ENCODE measurements at regions not wholly inside any gene's neighbourhood (a gene's known extent, or its start where the extent isn't known, plus 50 kb on each side); places are given as distances from the start of the nearest gene placed in this dataset.
"Not testable (repeated sequence)": the region's sequence is repeated elsewhere in the genome, so short reads cannot be mapped to it uniquely, and the experiment has no call there.

DNA sequence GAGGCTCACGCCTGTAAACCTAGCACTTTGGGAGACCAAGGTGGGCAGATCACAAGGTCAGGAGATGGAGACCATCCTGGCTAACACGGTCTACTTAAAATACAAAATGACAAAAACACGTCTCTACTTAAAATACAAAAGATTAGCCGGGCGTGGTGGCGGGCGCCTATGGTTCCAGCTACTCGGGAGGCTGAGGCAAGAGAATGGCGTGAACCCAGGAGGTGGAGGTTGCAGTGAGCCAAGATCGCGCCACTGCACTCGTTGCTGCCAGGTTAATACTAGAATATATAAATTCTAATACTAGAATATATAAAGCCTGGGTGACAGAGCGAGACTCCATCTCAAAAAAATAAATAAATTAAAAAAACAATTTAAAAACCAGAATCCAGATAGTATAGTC, 588.7 kb upstream of the CDH7 start:
- not testable (repeated sequence) for DNase-seq (ENCODE audit: low read depth, low spot score)

DNA sequence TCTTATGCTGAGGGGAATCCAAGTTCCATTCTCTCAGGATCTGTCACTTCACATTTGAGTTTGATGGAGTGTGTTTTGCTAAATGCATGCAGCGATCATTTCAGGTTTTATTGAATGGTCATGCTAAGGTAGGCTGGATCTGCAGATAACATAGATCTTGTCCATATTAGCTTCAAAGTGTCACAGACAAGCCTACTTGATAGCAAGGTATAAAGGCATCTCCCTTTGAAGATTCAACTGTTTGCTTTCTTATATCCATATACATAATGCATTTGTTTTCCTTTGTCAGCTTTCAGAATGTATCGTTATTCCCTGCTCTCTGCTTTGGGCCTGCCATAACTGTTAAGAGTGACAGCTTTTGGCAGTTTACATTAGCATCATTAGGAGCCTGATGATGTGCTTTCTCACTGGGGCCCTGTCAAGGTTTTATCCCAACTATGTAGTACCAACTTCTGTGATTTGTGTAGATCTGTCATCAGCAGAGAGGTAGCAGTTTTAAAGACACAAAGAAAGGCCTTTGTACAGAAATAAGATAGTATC, 604.3 kb upstream of the CDH7 start:
- DNase-seq (ENCODE audit: low read depth, low spot score), result no peak

DNA sequence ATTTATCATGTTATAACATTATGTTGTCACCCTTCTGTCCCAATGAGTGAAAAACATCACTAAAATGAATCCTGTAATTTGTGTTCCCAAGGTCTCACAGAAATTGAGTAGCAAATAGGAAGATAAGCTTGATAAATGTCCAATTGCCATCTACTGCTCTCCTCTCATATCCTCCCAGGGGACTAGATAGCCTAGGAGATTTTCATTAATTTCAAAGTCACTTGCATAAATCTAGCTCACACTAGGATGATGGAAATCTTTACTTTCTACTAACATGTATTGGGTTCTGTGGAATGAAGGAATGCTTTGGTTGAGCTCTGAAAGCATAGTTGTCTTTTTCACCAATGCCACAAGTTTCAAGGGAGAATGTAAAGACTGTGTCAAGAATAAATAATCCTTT, 605.5 kb upstream of the CDH7 start:
- no peak for DNase-seq (ENCODE audit: low read depth, low spot score)

DNA sequence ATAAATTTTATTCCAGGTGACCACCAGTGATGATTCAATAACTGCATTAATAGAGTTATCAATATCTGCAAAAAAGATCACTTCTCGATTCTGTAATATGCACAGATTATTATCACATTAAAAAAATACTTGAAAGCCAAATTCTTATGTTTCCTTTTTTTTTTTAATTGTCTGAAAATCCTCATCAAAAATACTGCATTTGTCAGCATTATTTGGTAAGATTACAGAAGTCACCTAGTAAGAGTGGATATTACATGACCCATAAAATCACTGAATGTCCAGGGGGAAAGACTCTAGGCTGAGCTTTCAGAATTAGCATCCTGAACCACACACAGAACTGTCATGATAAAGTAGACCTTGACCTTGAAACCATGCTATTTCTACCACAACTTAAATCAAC, 617.2 kb upstream of the CDH7 start:
- no peak for DNase-seq (ENCODE audit: low read depth, low spot score)

DNA sequence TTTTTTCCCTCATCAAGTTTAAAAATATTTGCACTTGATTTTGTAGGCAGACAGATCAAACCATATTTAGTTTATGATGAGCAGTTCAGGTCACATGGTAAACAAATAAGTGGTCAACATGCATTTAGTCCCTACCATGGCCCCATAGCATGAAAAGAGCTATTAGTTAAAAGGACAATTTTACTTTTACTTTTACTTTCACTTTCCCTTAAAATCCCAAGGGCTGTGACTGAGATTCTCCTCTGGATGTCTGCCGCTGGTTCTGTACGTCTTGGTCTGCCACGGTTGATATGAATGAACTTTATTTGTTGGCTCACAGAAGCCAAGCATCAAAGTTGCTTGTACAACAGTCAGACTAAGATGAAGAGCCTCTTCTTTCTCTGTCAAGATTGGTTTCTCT, 626.2 kb upstream of the CDH7 start:
- DNase-seq (ENCODE audit: low read depth, low spot score), result no peak

DNA sequence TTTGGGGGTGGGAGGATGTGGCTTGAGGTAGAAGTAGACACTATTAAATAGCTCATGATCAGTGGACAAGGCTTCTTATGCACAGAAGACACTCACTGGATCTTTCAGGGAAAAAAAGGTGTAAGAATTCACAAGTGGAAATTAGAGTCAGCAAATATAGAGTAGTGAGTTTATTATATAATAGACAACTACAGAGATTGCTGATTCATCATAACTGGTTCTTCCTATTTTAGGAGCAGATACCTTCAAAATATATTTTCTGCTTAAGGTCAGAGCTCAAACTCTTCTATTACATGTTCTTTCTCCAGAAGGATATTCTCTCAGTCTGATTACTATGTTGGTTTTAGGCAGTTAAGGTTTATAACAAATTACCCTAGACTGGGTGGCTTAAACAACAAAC, 646.9 kb upstream of the CDH7 start:
- DNase-seq (ENCODE audit: low read depth, low spot score), result no peak

DNA sequence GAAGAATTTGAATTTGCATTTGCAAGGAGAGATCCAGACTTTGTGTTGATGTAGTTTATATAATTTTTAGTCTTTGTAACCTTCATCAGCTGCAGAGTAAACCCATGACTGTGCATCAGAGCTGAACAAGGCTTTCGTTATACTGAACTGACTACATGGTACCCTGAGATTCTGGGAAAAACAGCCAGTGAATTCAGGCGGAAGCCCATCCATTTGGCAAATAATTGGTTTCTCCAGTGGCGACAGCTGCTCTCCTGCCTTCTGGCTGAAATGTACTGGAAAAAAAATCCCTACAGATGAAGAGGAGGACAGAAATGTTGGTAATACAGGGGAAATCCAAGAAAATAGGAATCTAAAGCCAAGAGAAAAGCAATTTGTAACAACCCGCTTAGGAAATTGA, 657.5 kb upstream of the CDH7 start:
- no peak for DNase-seq (ENCODE audit: low read depth, low spot score)

DNA sequence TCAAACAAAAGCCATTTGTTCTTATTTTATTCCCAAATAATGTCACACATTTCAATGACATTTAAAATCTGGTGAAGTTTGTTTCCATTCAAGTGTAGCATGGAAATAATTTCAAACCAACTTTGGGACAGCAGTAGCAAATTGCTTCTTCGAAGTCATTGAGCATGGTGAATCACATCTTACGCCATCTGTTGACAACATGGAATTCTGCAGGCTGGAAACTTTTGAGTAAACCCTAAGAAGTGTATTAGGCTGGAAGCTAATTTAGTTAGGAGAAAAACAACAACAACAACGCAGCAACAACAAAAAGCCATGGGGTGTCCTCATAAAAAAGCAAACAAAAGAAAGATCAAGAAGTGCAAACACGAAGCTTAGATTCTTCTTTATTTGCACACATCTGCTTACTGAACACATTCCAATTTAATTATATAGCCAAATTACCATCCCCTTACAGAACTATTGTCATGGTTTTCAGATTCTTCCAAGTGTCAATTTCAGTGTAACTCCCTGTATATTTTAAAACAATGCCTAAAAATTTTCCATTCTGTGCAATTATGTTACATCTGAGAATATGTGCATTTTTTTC, 659.0 kb upstream of the CDH7 start:
- peak; percentile 4 for DNase-seq (ENCODE audit: low read depth, low spot score)

DNA sequence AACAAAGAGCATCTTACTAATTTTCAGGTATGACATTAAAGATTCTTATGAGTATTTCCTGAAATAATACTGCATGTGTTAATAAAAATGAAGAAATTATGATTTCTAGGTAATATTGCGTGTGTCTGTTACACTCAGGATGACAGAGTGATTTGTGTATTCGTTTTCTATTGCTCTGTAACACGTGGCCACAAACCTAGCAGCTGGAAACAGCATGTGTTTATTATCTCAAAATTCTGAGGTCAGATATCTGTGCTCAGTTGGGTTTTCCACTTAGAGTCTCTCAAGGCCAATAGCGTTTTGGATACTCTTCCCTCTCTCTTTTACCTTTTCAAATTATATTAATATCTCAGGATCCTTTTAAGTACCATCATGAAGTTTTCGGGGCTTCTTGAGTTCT, 667.9 kb upstream of the CDH7 start:
- no peak for DNase-seq (ENCODE audit: low read depth, low spot score)

DNA sequence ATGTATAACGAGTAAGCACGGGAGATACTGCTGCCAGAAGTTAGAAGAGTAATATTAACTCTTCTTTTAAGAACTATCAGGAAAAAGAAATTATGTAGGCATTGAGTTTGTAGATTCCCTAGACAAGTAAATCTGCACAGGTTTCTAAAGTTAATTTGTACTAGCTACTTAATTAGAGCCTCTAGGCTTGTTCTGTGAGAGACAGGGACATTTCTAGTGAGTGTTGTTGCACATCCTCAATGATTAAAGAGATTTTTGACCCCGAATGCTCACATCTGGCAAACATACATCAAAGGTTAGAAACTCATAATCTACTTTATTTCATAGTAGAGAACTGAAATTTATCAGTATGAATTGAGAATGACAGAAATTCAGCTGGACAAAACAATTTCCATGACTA, 669.0 kb upstream of the CDH7 start:
- no peak for DNase-seq (ENCODE audit: low read depth, low spot score)

DNA sequence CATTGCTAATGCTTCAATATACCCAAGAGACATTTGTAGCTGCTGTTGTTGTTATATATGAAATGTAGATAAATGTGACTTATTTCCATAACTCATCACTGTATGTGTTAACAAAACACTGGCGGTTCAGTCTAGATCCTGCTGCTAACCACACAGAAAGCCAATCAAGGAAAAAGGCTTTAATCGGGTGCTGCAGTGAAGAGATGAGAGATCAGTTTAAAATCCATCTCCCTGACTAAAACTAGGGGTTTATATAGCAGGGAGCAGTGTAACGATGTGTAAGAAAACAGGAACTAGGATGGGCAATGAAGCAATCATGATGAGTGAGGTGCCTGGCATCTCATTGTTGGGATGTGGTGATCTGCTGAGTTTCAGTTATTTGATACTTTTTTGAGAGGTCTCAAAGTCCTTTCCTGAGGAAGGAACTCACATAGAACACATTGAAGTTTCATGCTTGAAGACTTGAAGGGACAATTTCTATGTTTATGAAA, 677.7 kb upstream of the CDH7 start:
- no peak for DNase-seq (ENCODE audit: low read depth, low spot score)

DNA sequence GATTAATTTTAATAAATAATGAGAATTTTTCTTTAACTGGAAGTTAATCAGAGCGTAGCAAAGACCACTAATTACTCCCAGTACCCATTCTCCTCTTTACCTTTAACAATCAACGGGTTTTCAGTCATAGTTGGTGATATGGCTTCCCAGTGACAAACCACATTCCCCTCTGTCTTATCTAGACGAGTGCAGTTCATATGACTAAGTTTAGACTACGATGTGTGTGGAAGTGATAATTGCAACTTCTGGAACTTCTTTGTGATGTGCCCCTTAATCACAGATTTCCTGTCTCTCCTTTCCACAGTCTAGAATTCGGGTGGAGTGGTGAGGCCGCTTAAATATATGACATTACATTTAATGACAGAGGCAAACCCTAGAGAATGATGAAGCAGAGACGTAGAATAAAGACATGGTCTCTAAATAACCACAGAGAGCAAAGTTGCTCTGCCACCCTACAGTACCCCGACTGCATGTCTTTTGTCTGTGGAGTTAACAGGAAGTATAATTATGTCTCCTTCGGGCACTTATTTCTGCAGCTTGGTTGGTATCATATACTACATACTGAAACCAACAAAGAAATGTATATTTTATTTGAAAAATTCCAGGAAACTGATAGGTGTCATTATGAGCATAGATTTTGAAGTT, 693.3 kb upstream of the CDH7 start:
- no peak for DNase-seq (ENCODE audit: low read depth, low spot score)

DNA sequence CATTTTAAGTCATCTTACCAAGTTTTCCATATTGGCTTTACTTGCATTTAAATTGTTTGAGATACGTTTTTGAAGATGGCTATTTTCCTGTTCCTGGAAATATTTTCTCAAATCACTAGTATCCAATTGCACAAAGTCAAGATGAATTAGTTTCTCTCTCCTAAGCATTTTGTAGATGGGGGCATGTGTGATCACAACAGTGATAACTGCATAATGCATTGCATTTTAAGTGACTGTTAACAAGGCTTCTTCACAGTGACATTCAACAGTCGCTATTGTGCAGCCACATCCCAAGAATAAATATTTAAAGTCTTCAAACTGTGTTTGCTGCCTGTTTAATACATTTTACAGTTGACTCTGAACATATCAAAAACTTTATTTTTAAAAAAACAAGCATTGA, 694.2 kb upstream of the CDH7 start:
- no peak for DNase-seq (ENCODE audit: low read depth, low spot score)

DNA sequence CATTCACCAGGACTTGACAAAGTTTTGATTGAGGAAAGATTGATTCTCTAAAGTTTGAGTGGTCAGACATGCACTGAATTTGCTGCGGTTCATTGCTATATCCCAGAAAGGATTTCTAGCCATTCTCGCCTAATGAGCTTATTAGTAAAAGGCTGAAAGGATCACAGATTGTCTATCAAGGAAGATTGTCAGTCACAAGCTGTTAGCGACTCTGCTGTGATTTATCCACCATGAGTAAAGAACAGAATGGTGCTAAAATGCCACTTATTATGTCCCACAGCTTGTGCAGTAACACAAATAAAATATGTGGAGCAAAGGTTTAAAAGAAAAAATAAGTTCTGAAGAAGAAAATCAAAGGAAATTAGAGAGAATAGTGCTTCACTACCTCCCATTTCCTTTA, 701.2 kb upstream of the CDH7 start:
- no peak for DNase-seq (ENCODE audit: low read depth, low spot score)

DNA sequence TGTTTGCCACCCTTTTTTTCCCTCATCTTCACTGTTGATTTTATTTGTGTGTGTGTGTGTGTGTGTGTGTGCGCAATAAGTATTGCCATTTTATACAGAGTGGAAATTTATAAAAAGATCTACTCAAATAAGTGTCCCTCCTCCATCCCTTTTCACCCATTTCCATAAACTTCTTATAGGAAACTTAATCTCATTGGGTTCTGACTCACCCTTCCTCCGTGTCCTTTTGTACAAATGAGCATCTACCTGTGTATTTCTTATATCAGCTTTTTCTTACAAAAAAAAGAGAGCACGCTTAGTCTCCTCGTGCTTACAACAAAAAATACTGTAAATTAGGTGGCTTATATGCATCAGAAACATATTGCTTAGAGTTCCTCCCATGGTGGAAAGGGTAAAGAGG, 711.2 kb upstream of the CDH7 start:
- no peak for DNase-seq (ENCODE audit: low read depth, low spot score)

DNA sequence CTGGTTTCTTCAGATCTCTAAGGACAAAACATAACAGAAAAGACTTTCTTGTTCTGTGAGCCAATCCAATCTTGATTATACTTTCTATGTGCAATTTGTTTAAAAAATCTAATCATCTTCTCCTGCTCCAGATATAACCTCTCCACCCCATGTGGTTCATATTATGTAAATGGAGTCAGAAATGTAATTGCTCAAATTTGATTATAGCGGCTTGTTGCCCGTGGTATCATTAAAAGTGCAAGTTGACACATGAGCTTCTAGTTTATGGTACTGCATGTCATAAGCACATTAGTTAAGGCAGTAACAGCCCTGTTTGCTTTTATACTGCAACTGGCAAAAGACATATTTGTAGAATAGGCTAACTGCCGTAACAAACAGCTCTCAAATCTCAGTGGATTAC, 715.1 kb upstream of the CDH7 start:
- DNase-seq (ENCODE audit: low read depth, low spot score), result no peak

DNA sequence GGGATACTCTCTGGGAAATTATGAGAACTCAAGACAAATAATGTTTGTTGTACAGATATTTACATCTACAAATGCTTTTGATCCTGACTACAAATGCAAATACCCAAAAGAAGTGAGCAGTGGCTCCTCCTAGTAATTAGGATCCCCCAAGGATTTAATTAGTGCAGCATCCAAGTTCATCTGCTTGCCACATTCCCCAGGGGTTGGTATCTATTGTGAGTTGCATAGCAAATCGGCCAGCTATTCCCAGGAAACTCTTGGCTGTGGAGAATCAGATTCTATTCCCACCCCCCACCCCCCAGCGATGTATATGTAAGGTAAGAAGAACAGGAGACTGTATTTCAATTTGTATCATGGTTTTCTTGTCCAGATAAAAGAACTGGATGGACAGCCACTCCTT, 725.1 kb upstream of the CDH7 start:
- no peak for DNase-seq (ENCODE audit: low read depth, low spot score)

DNA sequence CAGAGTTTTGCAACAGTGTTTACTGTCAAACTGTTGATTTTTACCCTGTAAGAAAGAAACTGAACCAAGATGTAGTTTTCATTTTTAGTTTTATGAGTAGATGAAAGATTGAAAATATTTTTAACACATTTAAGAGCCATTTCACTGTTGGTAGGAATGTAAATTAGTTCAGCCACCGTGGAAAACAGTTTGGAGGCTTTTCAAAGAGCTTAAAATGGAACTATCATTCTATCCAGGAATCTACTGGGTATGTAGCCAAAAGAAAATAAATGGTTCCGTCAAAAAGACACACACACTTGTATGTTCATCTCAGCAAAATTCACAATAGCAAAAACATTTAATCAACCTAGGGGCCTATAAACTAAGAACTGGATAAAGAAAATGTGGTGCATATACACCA, 729.8 kb upstream of the CDH7 start:
- no peak for DNase-seq (ENCODE audit: low read depth, low spot score)

DNA sequence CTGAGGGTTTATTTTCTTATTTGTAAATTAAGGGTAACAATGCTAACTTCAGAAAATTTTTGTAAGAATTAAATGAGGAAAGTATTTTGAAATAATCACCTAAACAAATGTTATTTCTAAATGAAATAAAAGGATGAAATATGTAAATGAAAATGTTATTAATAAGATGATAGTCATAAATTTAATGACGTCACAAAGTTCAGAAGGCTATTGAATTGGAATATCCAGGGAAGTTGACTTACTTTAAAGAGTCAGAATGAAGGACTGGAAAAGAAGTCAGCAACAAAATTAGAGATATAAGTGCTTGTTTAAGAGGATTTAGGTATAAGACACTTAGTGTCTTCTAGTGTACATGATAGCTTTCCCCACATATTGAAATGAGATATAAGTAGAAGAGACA, 732.6 kb upstream of the CDH7 start:
- DNase-seq (ENCODE audit: low read depth, low spot score), result no peak

DNA sequence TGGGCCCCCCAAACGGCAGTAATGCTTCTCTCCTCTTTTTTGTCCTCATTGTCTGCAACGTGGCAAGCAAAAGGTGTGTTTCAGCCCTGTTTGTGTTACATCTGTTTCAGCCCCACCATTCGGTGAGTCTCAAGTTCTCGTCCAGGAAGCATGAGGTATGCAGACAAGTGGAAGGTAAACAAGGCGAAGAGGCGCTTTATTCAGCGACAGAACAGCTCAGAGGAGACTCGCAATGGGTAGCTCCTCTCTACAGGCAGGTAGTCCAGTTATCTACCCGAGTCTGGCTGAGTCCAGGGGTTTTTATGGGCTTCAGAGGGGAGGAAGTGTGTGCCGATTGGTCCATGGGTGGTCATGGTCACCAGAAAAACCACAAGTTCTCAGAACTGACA, 733.4 kb upstream of the CDH7 start:
- DNase-seq (ENCODE audit: low read depth, low spot score), result no peak

DNA sequence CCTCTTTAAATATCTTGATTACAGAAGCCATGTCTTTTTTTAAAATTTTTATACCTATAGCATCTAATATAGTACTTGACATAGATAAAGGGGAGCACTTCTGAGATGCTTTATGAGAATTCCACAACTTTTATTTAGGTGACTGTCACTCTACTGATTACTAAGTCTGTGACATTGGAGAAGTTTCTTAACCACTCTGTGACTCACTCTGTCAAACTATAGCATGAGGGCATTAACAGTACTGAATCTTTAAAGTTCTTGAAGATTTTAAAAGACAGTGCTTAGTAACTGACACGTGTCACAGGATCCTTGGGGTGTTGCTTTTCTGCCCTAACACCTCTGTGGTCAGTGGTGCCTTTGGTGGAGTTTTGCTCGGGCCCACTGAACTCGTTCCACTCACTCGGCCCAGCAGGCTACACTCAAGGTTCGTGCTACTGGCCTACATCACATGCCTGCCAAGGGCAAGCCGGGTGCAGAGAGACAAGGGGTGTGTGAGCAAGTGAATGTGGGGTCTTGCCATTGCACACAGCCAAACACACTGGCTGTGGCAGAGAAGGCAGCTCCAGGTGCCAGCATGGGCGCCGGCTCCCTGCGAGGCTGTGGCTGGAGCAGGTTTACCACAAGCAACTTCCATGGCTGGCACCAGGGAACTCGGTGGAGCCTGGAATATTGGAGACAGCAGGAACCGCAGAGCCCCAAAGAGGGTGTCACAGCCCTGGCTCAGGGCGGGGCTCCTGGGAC, 734.0 kb upstream of the CDH7 start:
- no peak for DNase-seq (ENCODE audit: low read depth, low spot score)

DNA sequence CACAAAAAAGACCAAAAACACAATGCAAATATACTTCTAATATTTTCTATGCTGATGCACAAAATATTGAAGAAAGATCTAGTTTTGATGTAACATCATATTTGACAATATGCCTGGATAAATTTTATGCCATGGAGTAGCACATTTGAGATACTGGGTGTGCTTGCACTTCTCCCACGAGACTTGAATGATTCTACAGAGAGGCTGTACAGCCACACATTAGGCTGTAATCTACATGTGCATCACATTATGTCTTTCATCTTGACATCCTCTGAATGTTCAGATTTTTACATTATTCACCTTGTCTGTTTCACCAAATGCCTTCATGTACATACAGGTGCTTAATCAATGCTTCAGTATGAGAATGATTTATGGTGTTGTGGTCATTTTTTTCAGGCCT, 756.4 kb upstream of the CDH7 start:
- no peak for DNase-seq (ENCODE audit: low read depth, low spot score)

DNA sequence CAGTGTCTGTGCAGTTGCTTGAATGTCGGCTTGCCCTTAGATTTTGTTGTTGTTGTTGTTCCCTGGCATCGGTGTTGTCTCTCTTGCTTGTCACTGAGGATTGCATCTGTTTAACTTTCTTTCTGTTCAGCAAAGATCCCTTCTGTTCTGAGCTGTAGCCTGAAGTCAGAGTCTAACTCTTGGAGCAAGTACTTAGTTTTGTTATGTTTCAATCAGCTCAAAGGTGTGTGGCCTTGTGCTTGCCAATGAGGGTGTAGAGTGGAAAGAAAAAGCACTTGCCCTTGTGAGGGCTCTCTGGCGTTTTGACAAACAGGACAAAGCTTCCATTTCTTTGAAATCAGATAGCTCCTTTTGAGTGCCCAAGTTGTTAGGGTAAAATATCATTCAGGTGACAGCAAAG, 757.1 kb upstream of the CDH7 start:
- DNase-seq (ENCODE audit: low read depth, low spot score), result no peak
